H1 (cell line): ENCODE measurements at regions not wholly inside any gene's neighbourhood (a gene's known extent, or its start where the extent isn't known, plus 50 kb on each side); places are given as distances from the start of the nearest gene placed in this dataset.
A peak's percentile ranks its signal among the peaks of the same experiment; 100 is the strongest.

ENCODE experiments used
- CTCF ChIA-PET: fragments of 300-600 bp; sonication (Branson Sonifier 250); formaldehyde crosslinking; loops from one replicate; lab custom pipeline; 2021; ENCODE audit not compliant: partially characterized antibody; lab: Charles Lee
- POLR2A ChIA-PET: fragments of 300-600 bp; sonication (Branson Sonifier 250); formaldehyde crosslinking; loops from one replicate; lab custom pipeline; 2021; ENCODE audit warnings: inconsistent platforms; ENCODE audit not compliant: partially characterized antibody; lab: Charles Lee
- DNase-seq, 2 experiments: peaks; one replicate each; pipeline versions ENCODE4 v3.0.0 to v3.0.0-alpha.2; 2010 to 2022; ENCODE audit warnings: low spot score in 2 of 2, low read depth in 1 of 2, mixed read lengths in 1 of 2
- FAIRE-seq: peaks from 2 replicates; lab custom pipeline; 2011; peaks lifted over from hg19 to GRCh38; lab: Jason Lieb, UNC
- H2AFZ ChIP-seq: 2 replicates; pipeline ENCODE4 v1.8.1; 2012; ENCODE audit warnings: low read length, inconsistent platforms
- H2AK5ac ChIP-seq: 2 replicates; pipeline ENCODE4 v1.6.1; 2013; ENCODE audit warnings: low read depth, low read length
- H2BK120ac ChIP-seq: replicated peaks from 2 replicates; pipeline ENCODE3; 2013; ENCODE audit warnings: low read depth, low read length, inconsistent platforms
- H2BK12ac ChIP-seq: 2 replicates; pipeline ENCODE4 v1.6.1; 2013; ENCODE audit warnings: low read depth, low read length
- H2BK15ac ChIP-seq: 2 replicates; pipeline ENCODE4 v1.6.1; 2013; ENCODE audit warnings: low read length
- H2BK20ac ChIP-seq: 2 replicates; pipeline ENCODE4 v1.6.1; 2013; ENCODE audit warnings: low read length
- H2BK5ac ChIP-seq: 2 replicates; pipeline ENCODE4 v1.6.1; 2013; ENCODE audit warnings: low read depth, low read length
- H3K14ac ChIP-seq: 2 replicates; pipeline ENCODE4 v1.6.1; 2013; ENCODE audit warnings: inconsistent platforms; ENCODE audit not compliant: insufficient read length
- H3K18ac ChIP-seq: 2 replicates; pipeline ENCODE4 v1.6.1; 2013; ENCODE audit warnings: low read length; ENCODE audit errors: extremely low read depth
- H3K23ac ChIP-seq: 2 replicates; pipeline ENCODE4 v1.6.1; 2013; ENCODE audit warnings: inconsistent platforms; ENCODE audit not compliant: insufficient read length
- H3K23me2 ChIP-seq: 2 replicates; pipeline ENCODE4 v1.6.1; 2013; ENCODE audit warnings: low read depth, low read length
- H3K27ac ChIP-seq: 2 replicates; pipeline ENCODE4 v1.6.1; 2011; ENCODE audit warnings: low read depth, low read length, inconsistent platforms
- H3K27me3 ChIP-seq, 4 experiments: replicated peaks in 1 of 4; 1 replicate in 1 of 4; 2 replicates in 3 of 4; pipeline versions ENCODE4 v1.6.1 to v1.8.1; 2011 to 2013; ENCODE audit warnings: low read length in 3 of 4, mild to moderate bottlenecking in 3 of 4, inconsistent platforms in 2 of 4, mixed read lengths in 2 of 4, moderate library complexity in 1 of 4; ENCODE audit not compliant: control insufficient read depth in 3 of 4, insufficient read depth in 3 of 4; ENCODE audit errors: extremely low read depth in 1 of 4
- H3K36me3 ChIP-seq, 4 experiments: 2 replicates each; pipeline versions ENCODE4 v1.6.1 to v1.8.1; 2011 to 2013; ENCODE audit warnings: mild to moderate bottlenecking in 4 of 4, low read length in 3 of 4, moderate library complexity in 2 of 4, control low read depth in 1 of 4, inconsistent platforms in 1 of 4; ENCODE audit not compliant: insufficient read depth in 4 of 4, control insufficient read depth in 2 of 4
- H3K4ac ChIP-seq: replicated peaks from 2 replicates; pipeline ENCODE3; 2013; ENCODE audit warnings: low read length, low read depth, mixed read lengths, inconsistent platforms; ENCODE audit not compliant: insufficient read length
- H3K4me1 ChIP-seq, 4 experiments: replicated peaks in 1 of 4; 1 replicate in 1 of 4; 2 replicates in 3 of 4; pipeline versions ENCODE4 v1.6.1 to v1.8.1; 2011 to 2013; ENCODE audit warnings: low read length in 3 of 4, inconsistent platforms in 2 of 4, mixed read lengths in 1 of 4; ENCODE audit not compliant: insufficient read depth in 4 of 4, control insufficient read depth in 3 of 4
- H3K4me2 ChIP-seq, 2 experiments: 2 replicates each; pipeline versions ENCODE4 v1.6.1 to v1.8.1; 2011 to 2013; ENCODE audit warnings: low read depth in 2 of 2, low read length in 2 of 2, control low read depth in 1 of 2, inconsistent platforms in 1 of 2, mild to moderate bottlenecking in 1 of 2; ENCODE audit not compliant: insufficient read depth in 1 of 2
- H3K4me3 ChIP-seq, 4 experiments: fragments of 200-600, 300-600 bp in 1 of 4; sonication (generic), shearing (Covaris generic), sonication (Bioruptor Twin) in 1 of 4; 2 replicates each; pipeline versions ENCODE4 v1.5.1 to v1.8.1; 2011 to 2016; ENCODE audit warnings: low read length in 4 of 4, low read depth in 3 of 4, control low read depth in 2 of 4, inconsistent platforms in 2 of 4, mild to moderate bottlenecking in 2 of 4, mixed read lengths in 1 of 4, moderate library complexity in 1 of 4; ENCODE audit not compliant: insufficient read depth in 2 of 4; ENCODE audit errors: extremely low read depth in 1 of 4
- H3K56ac ChIP-seq: replicated peaks from 2 replicates; pipeline ENCODE3; 2013; ENCODE audit warnings: low read depth, mild to moderate bottlenecking, mixed read lengths, low read length, inconsistent platforms; ENCODE audit not compliant: insufficient read length
- H3K79me1 ChIP-seq: 2 replicates; pipeline ENCODE4 v1.6.1; 2013; ENCODE audit warnings: low read depth, low read length, control low read depth
- H3K79me2 ChIP-seq, 2 experiments: 2 replicates each; pipeline versions ENCODE4 v1.6.1 to v1.8.1; 2012 to 2013; ENCODE audit warnings: low read length in 2 of 2, mild to moderate bottlenecking in 2 of 2, inconsistent platforms in 1 of 2; ENCODE audit not compliant: insufficient read depth in 2 of 2, control insufficient read depth in 1 of 2
- H3K9ac ChIP-seq, 4 experiments: replicated peaks in 1 of 4; 1 replicate in 1 of 4; 2 replicates in 3 of 4; pipeline versions ENCODE4 v1.6.1 to v1.8.1; 2011 to 2013; ENCODE audit warnings: low read depth in 3 of 4, low read length in 3 of 4, control low read depth in 2 of 4, mild to moderate bottlenecking in 2 of 4, moderate library complexity in 2 of 4, inconsistent platforms in 1 of 4; ENCODE audit errors: extremely low read depth in 1 of 4
- H3K9me3 ChIP-seq, 2 experiments: 2 replicates each; pipeline versions ENCODE4 v1.6.1 to v1.8.1; 2012 to 2013; ENCODE audit warnings: mild to moderate bottlenecking in 2 of 2, moderate library complexity in 2 of 2, control low read depth in 1 of 2, inconsistent platforms in 1 of 2, low read depth in 1 of 2, low read length in 1 of 2, mixed read lengths in 1 of 2; ENCODE audit not compliant: insufficient read depth in 2 of 2
- H4K20me1 ChIP-seq, 2 experiments: replicated peaks in 1 of 2; 2 replicates each; pipeline versions ENCODE3 to v1.8.1; 2011 to 2013; ENCODE audit warnings: inconsistent platforms in 2 of 2, low read length in 2 of 2, mild to moderate bottlenecking in 1 of 2; ENCODE audit not compliant: insufficient read depth in 2 of 2, control insufficient read depth in 1 of 2
- H4K5ac ChIP-seq: 2 replicates; pipeline ENCODE4 v1.6.1; 2013; ENCODE audit warnings: low read length, low read depth, mixed read lengths, inconsistent platforms; ENCODE audit not compliant: insufficient read length
- H4K8ac ChIP-seq: 2 replicates; pipeline ENCODE4 v1.8.0; 2013; ENCODE audit warnings: mild to moderate bottlenecking, moderate library complexity, low read length, inconsistent platforms; ENCODE audit not compliant: insufficient read depth; ENCODE audit errors: extremely low read depth
- H4K91ac ChIP-seq: replicated peaks from 2 replicates; pipeline ENCODE3; 2013; ENCODE audit warnings: low read length, mixed read lengths, inconsistent platforms; ENCODE audit not compliant: insufficient read length
- BACH1 ChIP-seq: IDR thresholded peaks from 2 replicates; pipeline ENCODE4 v1.6.1; 2012; ENCODE audit warnings: low read length, improper control_type of control experiment
- CEBPB ChIP-seq: IDR thresholded peaks from 2 replicates; pipeline ENCODE4 v1.6.1; 2012; ENCODE audit warnings: low read depth, low read length
- CHD2 ChIP-seq: IDR thresholded peaks from 2 replicates; pipeline ENCODE4 v1.6.1; 2012; ENCODE audit warnings: low read length, improper control_type of control experiment
- EP300 ChIP-seq, 2 experiments: IDR thresholded peaks; 1 replicate in 1 of 2; 2 replicates in 1 of 2; pipeline ENCODE4 v1.6.1; 2011 to 2012; ENCODE audit warnings: low read depth in 2 of 2, low read length in 2 of 2, mild to moderate bottlenecking in 2 of 2, borderline replicate concordance in 1 of 2, inconsistent platforms in 1 of 2, moderate library complexity in 1 of 2
- HDAC6 ChIP-seq: IDR thresholded peaks from one replicate; pipeline ENCODE4 v1.7.1; 2012; ENCODE audit warnings: low read depth, mild to moderate bottlenecking, inconsistent platforms, low read length, moderate library complexity
- KDM4A ChIP-seq: IDR thresholded peaks from one replicate; pipeline ENCODE4 v1.7.1; 2012; ENCODE audit warnings: low read depth, mild to moderate bottlenecking, moderate library complexity, low read length, inconsistent platforms; ENCODE audit not compliant: severe bottlenecking
- RNF2 ChIP-seq: fragments of 200-900, 300-1000 bp; sonication (generic); IDR thresholded peaks from 2 replicates; pipeline ENCODE4 v1.7.1; 2016; ENCODE audit warnings: borderline replicate concordance, low read depth, mild to moderate bottlenecking, antibody characterized with exemption, low read length; ENCODE audit not compliant: poor library complexity, severe bottlenecking; ENCODE audit errors: missing control alignments
- SP2 ChIP-seq: IDR thresholded peaks from 2 replicates; pipeline ENCODE4 v1.6.1; 2012; ENCODE audit warnings: mild to moderate bottlenecking, low read length, inconsistent platforms
- TAF7 ChIP-seq: optimal IDR thresholded peaks from 2 replicates; pipeline ENCODE3; 2011; ENCODE audit warnings: low read depth, mild to moderate bottlenecking, inconsistent platforms, low read length, moderate library complexity, borderline replicate concordance
- TBP ChIP-seq: IDR thresholded peaks from 2 replicates; pipeline ENCODE4 v1.6.1; 2011; ENCODE audit warnings: low read depth, low read length, improper control_type of control experiment
- WGBS, 2 experiments: shearing (Covaris generic) in 1 of 2; methylation state at CpG; one replicate each; pipeline versions ENCODE4 v1.1.6 to v1.1.7; 2013 to 2015; ENCODE audit warnings: low lambda C conversion rate in 2 of 2, mixed read lengths in 2 of 2, inconsistent platforms in 1 of 2, low coverage in 1 of 2, missing lambda C conversion rate in 1 of 2; ENCODE audit not compliant: insufficient replicate concordance in 2 of 2, insufficient coverage in 1 of 2, insufficient read length in 1 of 2; ENCODE audit errors: extremely low coverage in 1 of 2, missing lambda C conversion rate in 1 of 2; 5-methylcytosine and 5-hydroxymethylcytosine counted together
- TF ChIP-seq, protein P1 (sequence below): IDR thresholded peaks from 2 replicates; pipeline ENCODE4 v1.6.1; 2012; ENCODE audit warnings: inconsistent platforms
- TF ChIP-seq, protein P2 (sequence below): IDR thresholded peaks from 2 replicates; pipeline ENCODE4 v1.6.1; 2012; ENCODE audit warnings: low read length, inconsistent platforms

DNA sequence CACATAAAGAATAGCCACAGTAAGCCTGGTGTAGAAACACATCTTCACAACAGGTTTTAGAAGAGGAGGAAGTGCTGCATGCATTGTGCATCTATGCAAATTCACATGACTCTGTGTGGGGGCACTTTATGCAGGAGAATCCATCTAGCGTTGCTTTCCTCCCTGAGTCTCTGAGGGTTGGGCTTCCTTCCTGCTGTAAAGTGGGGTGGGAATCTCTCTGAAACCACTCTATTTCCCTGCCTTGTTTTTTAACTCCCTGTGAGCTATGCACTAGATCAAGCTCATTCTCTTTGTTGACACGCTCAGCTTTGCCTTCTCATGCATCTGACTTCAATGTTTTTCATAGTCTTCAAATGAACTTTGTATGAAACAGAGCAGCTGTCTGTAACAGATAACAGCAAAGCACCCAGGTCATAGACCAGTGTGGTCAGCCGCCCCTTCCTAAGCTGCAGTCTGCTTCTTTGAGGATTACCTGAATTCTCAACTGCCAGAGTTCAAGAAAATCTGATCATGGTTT is 102.7 kb upstream of the DPH5 start:
- Histone ChIP-seq H2BK5ac (no peak overlapping the region), H3K4ac (no peak overlapping the region), H3K23ac (no peak overlapping the region), H3K23me2 (peaks cover 2% of the 10 kb centered on the region; the same call in 1 of the 2 replicates), H3K9me3 (no peaks in the 10 kb centered on the region), H3K4me1 (peaks cover 0 to 4% (median 3%) of the 10 kb centered on the region in 4 experiments; a peak in 3 of 7 replicates), H3K4me2 (peak overlapping the region; percentile 24 to 47; a peak in 1 of 4 replicates), H4K20me1 (no peaks in the 10 kb centered on the region), H2BK12ac (no peak overlapping the region), H3K14ac (no peak overlapping the region), H4K5ac (no peak overlapping the region), H2AK5ac (no peak overlapping the region), H2BK20ac (no peak overlapping the region), H3K9ac (peak overlapping the region in 1 of 4 experiments; percentile 4; a peak in 1 of 7 replicates), H2BK15ac (no peak overlapping the region), H3K4me3 (no peak overlapping the region), H3K36me3 (no peaks in the 10 kb centered on the region), H2AFZ (peak overlapping the region; percentile 96), H2BK120ac (no peak overlapping the region), H3K27ac (no peak overlapping the region; the same call in 1 of the 2 replicates), H4K8ac (no peak overlapping the region), H3K56ac (no peak overlapping the region), H3K27me3 (no peaks in the 10 kb centered on the region), H3K79me2 (no peaks in the 10 kb centered on the region), H4K91ac (no peak overlapping the region), H3K18ac (no peak overlapping the region), H3K79me1 (no peaks in the 10 kb centered on the region)
- ChIA-PET POLR2A (no interaction called here), CTCF (interaction anchor here (1.0 to 1.2 kb wide), 2 partner anchors 160 to 184 kb away, joined by 3 to 4 read pairs; no protein-coding TSS in a partner anchor)
- DNase-seq (no peak), FAIRE-seq (peak; percentile 32)
- 41% methylated on average over 3 of the region's 3 CpGs; no CpG with 5 or more reads in 1 of the 2 experiments for WGBS, 2 experiments
- TF ChIP-seq TBP = no peak
- no peak for TF ChIP-seq EP300 (IDR thresholded peaks at IDR 0.05; ENCODE audit: borderline replicate concordance in 1 of 2, low read depth in 2 of 2, low read length in 2 of 2)
- TF ChIP-seq HDAC6 = no peak
- TF ChIP-seq, protein P1, sequence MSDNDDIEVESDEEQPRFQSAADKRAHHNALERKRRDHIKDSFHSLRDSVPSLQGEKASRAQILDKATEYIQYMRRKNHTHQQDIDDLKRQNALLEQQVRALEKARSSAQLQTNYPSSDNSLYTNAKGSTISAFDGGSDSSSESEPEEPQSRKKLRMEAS = no peak
- no peak for TF ChIP-seq SP2
- TF ChIP-seq RNF2 = no peak
- TF ChIP-seq TAF7 = no peak
- TF ChIP-seq CEBPB = no peak
- no peak for TF ChIP-seq BACH1
- TF ChIP-seq CHD2 = no peak
- TF ChIP-seq, protein P2, sequence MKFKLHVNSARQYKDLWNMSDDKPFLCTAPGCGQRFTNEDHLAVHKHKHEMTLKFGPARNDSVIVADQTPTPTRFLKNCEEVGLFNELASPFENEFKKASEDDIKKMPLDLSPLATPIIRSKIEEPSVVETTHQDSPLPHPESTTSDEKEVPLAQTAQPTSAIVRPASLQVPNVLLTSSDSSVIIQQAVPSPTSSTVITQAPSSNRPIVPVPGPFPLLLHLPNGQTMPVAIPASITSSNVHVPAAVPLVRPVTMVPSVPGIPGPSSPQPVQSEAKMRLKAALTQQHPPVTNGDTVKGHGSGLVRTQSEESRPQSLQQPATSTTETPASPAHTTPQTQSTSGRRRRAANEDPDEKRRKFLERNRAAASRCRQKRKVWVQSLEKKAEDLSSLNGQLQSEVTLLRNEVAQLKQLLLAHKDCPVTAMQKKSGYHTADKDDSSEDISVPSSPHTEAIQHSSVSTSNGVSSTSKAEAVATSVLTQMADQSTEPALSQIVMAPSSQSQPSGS = no peak
- TF ChIP-seq KDM4A = no peak
